Smooth muscle cell (in vitro differentiated cells): ENCODE measurements at regions not wholly inside any gene's neighbourhood (a gene's known extent, or its start where the extent isn't known, plus 50 kb on each side); places are given as distances from the start of the nearest gene placed in this dataset.

ENCODE experiments used
- DNase-seq: peaks from one replicate; lab custom pipeline; 2025; ENCODE audit not compliant: unreplicated experiment; lab: John Stamatoyannopoulos, UW
- H2AFZ ChIP-seq: fragments of 200-600 bp; sonication (generic); 2 replicates; pipeline ENCODE4 v1.6.0; 2016; ENCODE audit warnings: antibody characterized with exemption, low read depth, mild to moderate bottlenecking
- H3F3A ChIP-seq: fragments of 200-600 bp; sonication (generic); 2 replicates; pipeline ENCODE4 v1.6.0; 2017; ENCODE audit warnings: antibody characterized with exemption, low read depth
- H3K27ac ChIP-seq: fragments of 200-600 bp; sonication (generic); 2 replicates; pipeline ENCODE4 v1.5.1; 2016; ENCODE audit warnings: low read depth, mild to moderate bottlenecking
- H3K27me3 ChIP-seq: fragments of 200-600 bp; sonication (generic); 2 replicates; pipeline ENCODE4 v1.6.1; 2016; ENCODE audit warnings: low read depth, mild to moderate bottlenecking
- H3K36me3 ChIP-seq: fragments of 200-600 bp; sonication (generic); 2 replicates; pipeline ENCODE4 v1.5.1; 2016; ENCODE audit warnings: low read depth
- H3K4me1 ChIP-seq: fragments of 200-600 bp; sonication (generic); 2 replicates; pipeline ENCODE4 v1.5.1; 2016; ENCODE audit warnings: low read depth
- H3K4me2 ChIP-seq: fragments of 200-600 bp; sonication (generic); 2 replicates; pipeline ENCODE4 v1.6.0; 2016; ENCODE audit warnings: mild to moderate bottlenecking
- H3K4me3 ChIP-seq: fragments of 200-600 bp; sonication (generic); 2 replicates; pipeline ENCODE4 v1.5.1; 2016; ENCODE audit warnings: mild to moderate bottlenecking
- H3K79me2 ChIP-seq: fragments of 200-600 bp; sonication (generic); 2 replicates; pipeline ENCODE4 v1.6.0; 2016; ENCODE audit warnings: low read depth, mild to moderate bottlenecking
- H3K9ac ChIP-seq: fragments of 200-600 bp; sonication (generic); 2 replicates; pipeline ENCODE4 v1.6.0; 2016; ENCODE audit warnings: low read depth
- H3K9me3 ChIP-seq: fragments of 200-600 bp; sonication (generic); replicated peaks from 2 replicates; pipeline ENCODE4 v1.5.1; 2016; ENCODE audit warnings: low read depth
- H4K20me1 ChIP-seq: fragments of 200-600 bp; sonication (generic); 2 replicates; pipeline ENCODE4 v1.6.0; 2016; ENCODE audit warnings: low read depth
- WGBS: methylation state at CpG from one replicate; pipeline ENCODE4 v1.1.7; 2016; ENCODE audit warnings: low lambda C conversion rate; 5-methylcytosine and 5-hydroxymethylcytosine counted together
- TF ChIP-seq, protein P1 (sequence below): fragments of 200-600 bp; sonication (generic); IDR thresholded peaks from 2 replicates; pipeline ENCODE4 v1.5.1; 2017; ENCODE audit warnings: borderline replicate concordance, mild to moderate bottlenecking, antibody characterized with exemption; ENCODE audit not compliant: insufficient read depth, poor library complexity, severe bottlenecking

DNA sequence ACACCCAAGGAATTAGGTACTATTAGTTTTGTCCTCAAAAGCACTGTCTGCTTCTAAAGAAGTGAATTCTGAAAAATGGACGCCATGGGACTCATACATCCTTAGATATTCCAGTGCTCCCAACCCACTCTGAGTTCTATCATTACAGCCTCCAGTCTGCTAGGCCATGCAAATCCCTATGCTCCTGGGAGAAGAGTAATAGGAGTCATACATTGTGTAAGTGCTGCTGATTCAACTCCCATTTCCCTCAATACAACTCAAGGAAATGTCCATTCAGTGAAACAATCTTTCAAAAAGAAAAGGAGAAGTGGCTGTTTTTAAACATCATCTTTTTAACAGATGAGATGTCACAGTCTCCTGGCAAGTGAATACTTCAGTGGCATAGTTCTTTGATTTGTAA lies 590.2 kb upstream of the LRRC4C start:
- no peaks in the 10 kb centered on the region for H3F3A ChIP-seq
- H3K27ac ChIP-seq: no peak overlapping the region
- H3K4me2 ChIP-seq: no peak overlapping the region
- no peak overlapping the region for H2AFZ ChIP-seq
- H3K4me3 ChIP-seq: no peak overlapping the region
- no peak overlapping the region for H3K9ac ChIP-seq
- H3K36me3 ChIP-seq: no peaks in the 10 kb centered on the region
- H3K9me3 ChIP-seq: no peaks in the 10 kb centered on the region
- H3K4me1 ChIP-seq: no peaks in the 10 kb centered on the region
- H4K20me1 ChIP-seq: no peaks in the 10 kb centered on the region
- DNase-seq: no peak
- H3K79me2 ChIP-seq: no peaks in the 10 kb centered on the region
- TF ChIP-seq, protein P1, sequence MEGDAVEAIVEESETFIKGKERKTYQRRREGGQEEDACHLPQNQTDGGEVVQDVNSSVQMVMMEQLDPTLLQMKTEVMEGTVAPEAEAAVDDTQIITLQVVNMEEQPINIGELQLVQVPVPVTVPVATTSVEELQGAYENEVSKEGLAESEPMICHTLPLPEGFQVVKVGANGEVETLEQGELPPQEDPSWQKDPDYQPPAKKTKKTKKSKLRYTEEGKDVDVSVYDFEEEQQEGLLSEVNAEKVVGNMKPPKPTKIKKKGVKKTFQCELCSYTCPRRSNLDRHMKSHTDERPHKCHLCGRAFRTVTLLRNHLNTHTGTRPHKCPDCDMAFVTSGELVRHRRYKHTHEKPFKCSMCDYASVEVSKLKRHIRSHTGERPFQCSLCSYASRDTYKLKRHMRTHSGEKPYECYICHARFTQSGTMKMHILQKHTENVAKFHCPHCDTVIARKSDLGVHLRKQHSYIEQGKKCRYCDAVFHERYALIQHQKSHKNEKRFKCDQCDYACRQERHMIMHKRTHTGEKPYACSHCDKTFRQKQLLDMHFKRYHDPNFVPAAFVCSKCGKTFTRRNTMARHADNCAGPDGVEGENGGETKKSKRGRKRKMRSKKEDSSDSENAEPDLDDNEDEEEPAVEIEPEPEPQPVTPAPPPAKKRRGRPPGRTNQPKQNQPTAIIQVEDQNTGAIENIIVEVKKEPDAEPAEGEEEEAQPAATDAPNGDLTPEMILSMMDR: no peak
- 100% methylated on average over 1 of the region's 1 CpG for WGBS
- H3K27me3 ChIP-seq: no peaks in the 10 kb centered on the region

DNA sequence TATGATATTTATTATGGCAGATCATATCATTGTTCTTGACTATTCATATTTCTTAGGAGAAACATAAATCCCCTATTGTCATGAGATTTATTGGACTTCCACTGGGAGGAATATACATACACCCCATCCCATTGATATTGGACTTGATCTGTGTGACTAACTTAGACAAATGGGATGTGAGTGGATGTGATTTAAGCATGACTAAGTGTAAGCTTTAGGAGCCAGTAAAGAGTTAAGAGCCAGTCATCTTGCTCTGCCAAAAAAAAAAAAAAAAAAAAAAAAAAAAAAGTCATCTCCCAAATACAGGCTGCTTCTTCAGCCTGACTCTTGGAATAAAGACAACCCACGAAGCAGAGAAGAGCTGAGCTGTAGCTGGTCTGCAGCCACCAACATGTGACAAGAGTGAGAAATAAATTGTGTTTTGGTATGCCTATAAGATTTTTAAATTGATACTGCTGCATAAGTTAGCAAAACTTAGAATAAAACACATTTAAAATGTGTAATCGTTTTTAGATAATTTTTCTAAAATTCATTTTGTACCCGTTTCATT lies 595.0 kb upstream of the LRRC4C start:
- Histone ChIP-seq H3K79me2 (no peaks in the 10 kb centered on the region), H3F3A (no peaks in the 10 kb centered on the region), H3K36me3 (no peaks in the 10 kb centered on the region), H3K27ac (no peak overlapping the region), H3K9me3 (no peaks in the 10 kb centered on the region), H4K20me1 (no peaks in the 10 kb centered on the region), H3K4me3 (no peak overlapping the region), H3K9ac (no peak overlapping the region), H3K4me2 (no peak overlapping the region), H3K27me3 (no peaks in the 10 kb centered on the region), H3K4me1 (no peaks in the 10 kb centered on the region), H2AFZ (no peak overlapping the region)
- WGBS: 84% methylated on average over 3 of the region's 3 CpGs
- DNase-seq: no peak
- TF ChIP-seq, protein P1: no peak

DNA sequence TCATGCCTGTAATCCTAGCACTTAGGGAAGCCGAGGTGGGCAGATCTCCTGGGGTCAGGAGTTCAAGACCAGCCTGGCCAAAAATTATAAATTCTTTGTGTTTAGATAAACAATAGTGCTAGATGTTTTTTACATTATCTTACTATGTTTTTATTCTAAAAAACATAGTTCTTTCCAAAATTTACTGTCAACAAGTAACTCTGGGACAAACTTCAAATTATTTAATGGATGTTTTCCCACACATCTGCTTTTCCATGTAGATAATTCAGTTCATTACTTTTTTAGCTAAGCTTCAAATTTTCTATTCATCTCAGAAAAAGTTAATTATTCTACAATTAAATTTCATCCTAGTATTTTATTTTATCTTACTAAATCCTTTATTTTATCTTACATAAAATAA lies 596.2 kb upstream of the LRRC4C start:
- Histone ChIP-seq H3K27me3 (no peaks in the 10 kb centered on the region), H2AFZ (no peak overlapping the region), H3K4me2 (no peak overlapping the region), H3K4me3 (no peak overlapping the region), H3K9ac (no peak overlapping the region), H3K27ac (no peak overlapping the region), H3K9me3 (no peaks in the 10 kb centered on the region), H3F3A (no peaks in the 10 kb centered on the region), H3K4me1 (no peaks in the 10 kb centered on the region), H3K36me3 (no peaks in the 10 kb centered on the region), H3K79me2 (no peaks in the 10 kb centered on the region), H4K20me1 (no peaks in the 10 kb centered on the region)
- WGBS: 83% methylated on average over 1 of the region's 1 CpG
- TF ChIP-seq, protein P1: no peak
- no peak for DNase-seq

DNA sequence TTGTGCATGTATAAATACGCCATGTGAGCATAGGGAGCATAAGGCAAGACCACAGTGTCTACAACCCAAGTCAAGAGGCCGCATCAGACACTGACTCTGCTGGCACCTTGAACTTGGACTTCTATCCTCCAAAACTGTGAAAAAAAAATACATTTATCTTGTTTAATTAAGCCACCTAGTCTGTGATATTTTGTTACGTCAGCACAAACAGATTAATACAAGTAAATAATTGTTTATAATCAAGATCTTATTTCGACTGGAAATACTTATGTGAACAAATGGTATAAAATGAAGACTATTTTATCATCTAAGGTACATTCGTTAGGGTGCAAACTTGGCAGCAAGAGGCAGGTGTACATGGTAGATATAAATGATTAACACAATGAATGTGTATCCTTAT lies 599.3 kb upstream of the LRRC4C start:
- no peaks in the 10 kb centered on the region for H3K36me3 ChIP-seq
- TF ChIP-seq, protein P1: no peak
- no peak overlapping the region for H3K27ac ChIP-seq
- no peak overlapping the region for H3K4me3 ChIP-seq
- no peak overlapping the region for H3K9ac ChIP-seq
- no peaks in the 10 kb centered on the region for H3K27me3 ChIP-seq
- no peak overlapping the region for H3K4me2 ChIP-seq
- DNase-seq: no peak
- H3K9me3 ChIP-seq: no peaks in the 10 kb centered on the region
- no peaks in the 10 kb centered on the region for H3K79me2 ChIP-seq
- WGBS: 87% methylated on average over 5 of the region's 5 CpGs
- H3F3A ChIP-seq: no peaks in the 10 kb centered on the region
- no peaks in the 10 kb centered on the region for H4K20me1 ChIP-seq
- no peak overlapping the region for H2AFZ ChIP-seq
- H3K4me1 ChIP-seq: no peaks in the 10 kb centered on the region
